ENCODE measurements at regions not wholly inside any gene's neighbourhood (a gene's known extent, or its start where the extent isn't known, plus 50 kb on each side); places are given as distances from the start of the nearest gene placed in this dataset.

DNA sequence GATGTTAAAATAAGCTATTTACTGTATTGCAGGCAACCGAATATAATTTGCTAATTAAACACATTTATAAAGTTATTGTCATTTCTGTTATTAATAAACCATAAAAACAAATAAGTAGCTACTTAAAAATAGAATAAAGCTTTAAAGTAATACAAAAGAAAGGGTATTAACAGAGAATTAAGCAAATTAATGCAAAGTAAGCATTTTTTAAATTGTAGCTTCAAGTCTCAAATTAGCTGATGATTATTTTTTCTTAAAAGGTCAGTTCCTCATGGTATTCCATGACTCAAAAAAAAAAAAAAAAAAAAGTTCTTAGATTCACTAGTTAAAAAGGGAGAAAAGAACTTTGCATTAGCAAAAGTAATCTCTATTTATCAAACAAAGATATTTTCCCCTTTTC lies 292.5 kb downstream of the SLITRK1 start:
- no peak for FAIRE-seq

DNA sequence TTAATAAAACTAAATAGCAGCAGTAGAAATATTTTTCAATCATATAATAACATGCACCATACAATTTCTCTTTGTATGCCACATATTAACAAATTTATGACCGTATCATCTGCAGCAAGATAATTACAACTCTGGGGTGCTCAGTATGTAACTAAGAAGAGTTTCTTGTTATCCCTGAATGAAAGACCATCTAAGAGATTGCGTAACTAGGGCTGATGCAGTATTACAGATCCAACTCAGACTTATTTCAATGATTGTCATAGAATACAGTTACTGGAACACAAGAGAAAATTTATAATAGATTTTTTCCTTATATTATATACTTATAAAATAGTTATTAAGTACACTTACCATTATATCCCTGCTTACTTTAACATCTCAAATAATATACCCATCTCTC lies 305.1 kb downstream of the SLITRK1 start:
- FAIRE-seq, result no peak

DNA sequence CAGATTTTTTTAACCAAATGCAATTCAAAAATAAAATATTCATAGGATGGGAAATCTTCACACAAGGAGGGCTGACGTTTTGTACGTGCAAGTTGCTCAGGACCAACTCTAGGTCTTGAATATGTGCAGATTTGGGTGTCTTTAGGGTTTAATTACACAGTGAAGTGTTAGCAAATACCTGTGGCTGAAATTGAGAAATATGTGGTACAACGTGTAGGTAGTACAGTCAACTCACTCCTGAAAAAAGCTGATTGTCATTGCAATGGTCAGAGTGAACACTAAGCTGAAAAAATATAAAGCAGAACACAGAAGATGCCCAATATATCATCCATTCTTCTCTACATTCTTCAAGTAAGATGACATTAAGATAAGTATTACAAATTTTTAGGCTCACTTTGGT lies 314.3 kb downstream of the SLITRK1 start:
- FAIRE-seq, result no peak

DNA sequence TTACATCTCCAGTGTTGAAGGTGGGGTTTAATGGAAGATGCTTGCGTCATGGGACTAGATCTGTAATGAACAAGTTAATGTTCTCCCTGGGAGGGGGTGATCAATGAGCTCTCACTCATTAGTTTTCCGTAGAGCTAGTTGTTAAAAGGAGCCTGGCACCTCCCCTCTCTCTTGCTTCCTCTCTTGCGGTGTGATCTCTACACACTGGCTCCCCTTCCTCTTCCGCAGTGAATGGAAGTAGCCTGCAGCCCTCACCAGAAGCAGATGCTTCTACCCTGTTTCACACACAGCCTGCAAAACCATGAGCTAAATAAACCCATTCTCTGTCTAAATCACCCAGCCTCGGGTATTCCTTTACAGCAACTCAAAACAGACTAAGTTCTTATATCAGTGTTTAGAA lies 318.8 kb downstream of the SLITRK1 start:
- FAIRE-seq, result no peak

DNA sequence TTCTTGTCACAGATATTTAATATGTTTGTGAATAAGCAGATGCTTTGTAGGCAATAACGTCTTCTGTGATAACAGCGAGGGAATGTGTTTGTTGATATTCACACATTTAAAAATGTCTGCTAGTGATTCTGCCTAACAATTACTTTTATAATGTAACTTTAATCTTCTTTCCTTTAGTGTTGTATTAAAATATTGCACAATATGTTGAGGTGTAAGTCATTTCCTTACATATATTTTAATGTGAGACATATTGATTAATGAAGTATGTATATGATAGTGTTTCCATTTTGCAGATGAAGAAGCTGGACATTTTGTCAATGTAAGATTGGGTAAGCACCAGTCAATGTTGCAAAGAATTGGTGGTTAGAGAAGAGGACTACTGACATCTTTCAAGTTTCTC lies 324.4 kb downstream of the SLITRK1 start:
- no peak for FAIRE-seq

DNA sequence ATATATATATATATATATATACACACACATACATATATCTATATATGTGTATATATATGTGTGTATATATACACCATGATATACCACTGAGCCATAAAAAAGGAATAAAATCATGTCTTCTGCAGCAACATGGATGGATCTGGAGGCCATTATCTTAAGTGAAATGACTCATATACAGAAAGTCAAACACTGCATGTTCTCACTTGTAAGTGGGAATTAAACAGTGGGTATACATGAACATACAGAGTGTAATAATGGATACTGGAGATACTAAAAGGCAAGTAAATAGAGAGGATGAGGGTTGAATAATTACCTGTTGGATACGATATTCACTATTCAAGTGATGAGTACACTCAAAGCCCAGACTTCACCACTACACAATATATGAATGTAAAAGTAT lies 332.6 kb downstream of the SLITRK1 start:
- no peak for FAIRE-seq

DNA sequence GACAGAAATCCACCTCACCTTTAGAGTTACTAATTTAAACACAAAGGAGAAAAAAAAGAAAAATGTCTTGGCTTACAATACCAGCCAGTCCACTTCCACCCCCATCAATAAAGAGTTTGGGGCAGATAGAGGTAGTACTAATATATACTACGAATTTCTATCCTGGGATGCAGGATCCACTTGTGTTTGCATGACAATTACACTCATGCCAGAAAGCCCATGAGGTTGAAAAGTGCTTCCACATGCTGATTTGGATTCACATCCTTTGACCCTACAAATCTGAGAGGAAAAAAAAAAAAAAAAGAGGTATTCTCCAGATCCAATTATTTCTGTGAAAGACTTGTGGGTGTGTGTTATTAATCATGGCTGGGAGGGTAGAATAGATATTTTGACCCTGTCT lies 335.2 kb downstream of the SLITRK1 start:
- FAIRE-seq, result no peak

DNA sequence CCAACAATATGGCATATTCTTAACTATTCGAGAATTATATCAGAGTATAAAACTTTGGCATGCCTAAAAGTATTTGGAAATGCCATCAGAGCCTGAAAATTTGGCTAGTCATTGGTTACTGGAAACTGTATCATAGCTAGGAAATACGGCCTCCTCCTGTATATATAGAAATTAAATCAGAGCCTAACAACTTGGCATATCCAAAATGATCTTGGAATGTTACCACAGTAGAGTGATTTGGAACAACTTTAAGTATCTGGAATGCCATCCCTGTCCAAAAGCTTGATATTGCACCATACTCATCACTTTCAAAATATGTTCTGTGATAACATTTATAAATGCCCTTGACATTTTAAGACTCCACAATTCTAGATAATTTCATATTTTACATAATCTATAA lies 335.8 kb downstream of the SLITRK1 start:
- FAIRE-seq, result no peak

DNA sequence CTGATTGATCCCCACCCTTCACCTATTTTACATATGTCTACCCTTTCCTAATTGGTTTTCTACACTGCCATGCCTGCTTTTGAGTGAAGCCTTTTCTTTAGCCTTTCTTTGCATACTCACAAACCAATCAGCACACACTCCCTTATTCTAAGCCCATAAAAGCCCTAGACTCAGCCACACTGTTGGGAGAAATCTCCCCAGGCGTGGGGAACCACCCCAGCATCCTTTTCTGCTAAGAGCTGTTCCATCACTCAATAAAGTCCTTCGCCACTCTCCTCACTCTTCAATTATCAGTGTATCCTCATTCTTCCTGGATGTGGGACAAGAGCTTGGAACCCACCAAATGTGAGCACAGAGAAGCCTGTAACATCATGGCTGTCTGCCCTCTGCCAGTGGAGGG lies 343.6 kb downstream of the SLITRK1 start:
- no peak for FAIRE-seq

DNA sequence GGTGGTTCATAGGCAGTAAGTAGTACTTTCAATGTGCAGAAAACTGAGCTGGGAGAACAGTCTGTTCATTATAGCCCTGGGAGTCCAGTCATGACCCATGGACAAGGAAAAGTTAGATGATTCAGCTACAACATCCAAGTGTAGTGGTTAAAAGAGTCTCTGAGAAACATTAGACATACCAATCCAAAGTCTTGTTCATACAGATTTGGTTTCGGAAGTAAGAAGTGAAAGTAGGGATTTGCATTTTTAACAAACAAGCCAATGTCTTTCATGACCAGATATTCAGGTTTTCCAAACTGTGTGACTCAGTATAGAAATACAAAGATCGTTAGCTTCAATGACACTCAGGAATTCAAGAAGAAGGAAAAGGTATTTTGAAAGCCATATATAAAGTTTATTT lies 345.3 kb downstream of the SLITRK1 start:
- no peak for FAIRE-seq

DNA sequence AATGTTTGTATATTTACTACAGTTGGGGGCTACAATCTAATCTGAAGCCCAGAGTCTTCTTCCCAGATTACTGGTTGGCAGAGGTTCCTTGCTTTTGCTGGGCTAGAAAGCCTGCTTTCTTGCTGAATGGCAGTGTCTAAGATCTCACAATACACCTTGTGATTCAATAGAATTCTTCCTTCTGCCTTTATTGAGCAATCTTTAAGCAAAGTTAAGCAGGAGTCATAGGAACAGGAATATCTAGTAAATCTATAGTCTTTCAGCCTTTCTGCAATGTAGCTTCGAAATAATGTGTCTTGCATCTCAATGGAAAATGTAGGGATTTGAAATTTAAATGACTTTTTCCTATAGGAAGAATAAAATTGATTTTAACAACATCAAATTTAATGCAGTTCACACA lies 346.1 kb downstream of the SLITRK1 start:
- FAIRE-seq, result no peak

DNA sequence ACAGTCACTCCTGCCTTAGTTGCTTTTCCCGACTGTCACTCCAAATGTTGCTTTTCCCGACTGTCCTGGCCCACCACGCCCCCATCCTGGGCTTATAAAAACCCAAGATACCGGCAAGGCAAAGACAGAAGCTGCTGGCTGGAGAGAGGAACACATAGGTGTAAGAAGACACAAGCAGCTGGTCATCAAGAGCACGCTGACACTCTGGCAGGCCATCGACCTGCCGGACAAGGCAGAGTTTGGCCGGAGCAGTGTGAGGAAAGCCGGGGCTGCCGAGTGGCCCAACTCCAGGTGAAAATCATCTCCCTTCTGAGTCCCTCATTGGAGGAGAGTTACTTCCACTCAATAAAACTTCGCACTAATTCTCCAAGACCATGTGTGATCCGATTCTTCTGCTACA lies 349.5 kb downstream of the SLITRK1 start:
- no peak for FAIRE-seq

DNA sequence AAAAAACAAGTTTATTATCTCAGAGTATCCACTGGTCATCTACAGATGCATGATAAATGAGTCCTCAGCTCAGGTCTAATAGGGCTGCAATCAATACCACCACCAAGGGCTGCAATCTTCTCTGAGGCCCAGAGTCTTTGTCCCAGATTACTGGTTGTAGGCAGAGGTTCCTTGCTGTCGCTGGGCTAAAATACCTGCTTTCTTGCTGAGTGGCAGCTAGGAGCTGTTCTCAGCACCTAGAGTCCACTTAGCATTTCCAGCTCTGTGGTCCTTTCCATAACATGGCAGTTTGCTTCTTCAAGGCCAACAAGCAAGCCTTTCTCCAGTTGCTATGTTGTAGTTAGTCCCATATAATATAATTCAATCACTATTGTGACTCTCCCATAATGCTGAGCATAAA lies 351.3 kb downstream of the SLITRK1 start:
- FAIRE-seq, result no peak

DNA sequence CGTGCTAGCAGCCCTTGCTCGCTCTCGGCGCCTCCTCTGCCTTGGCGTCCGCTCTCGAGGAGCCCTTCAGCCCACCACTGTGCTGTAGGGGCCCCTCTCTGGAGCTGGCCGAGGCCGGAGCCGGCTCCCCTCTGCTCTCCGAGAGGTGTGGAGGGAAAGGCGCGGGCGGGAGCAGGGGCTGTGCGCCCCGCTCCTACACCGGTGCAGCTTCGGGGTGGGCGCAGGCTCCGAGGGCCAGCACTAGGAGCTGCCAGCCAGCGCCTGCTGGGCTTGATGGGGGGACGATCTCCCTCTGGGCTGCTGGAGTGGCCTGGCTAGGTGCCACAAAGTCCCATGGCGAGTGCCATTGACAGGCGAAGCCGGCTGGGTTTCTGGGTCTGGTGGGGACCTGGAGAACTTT lies 365.5 kb downstream of the SLITRK1 start:
- FAIRE-seq, result no peak

DNA sequence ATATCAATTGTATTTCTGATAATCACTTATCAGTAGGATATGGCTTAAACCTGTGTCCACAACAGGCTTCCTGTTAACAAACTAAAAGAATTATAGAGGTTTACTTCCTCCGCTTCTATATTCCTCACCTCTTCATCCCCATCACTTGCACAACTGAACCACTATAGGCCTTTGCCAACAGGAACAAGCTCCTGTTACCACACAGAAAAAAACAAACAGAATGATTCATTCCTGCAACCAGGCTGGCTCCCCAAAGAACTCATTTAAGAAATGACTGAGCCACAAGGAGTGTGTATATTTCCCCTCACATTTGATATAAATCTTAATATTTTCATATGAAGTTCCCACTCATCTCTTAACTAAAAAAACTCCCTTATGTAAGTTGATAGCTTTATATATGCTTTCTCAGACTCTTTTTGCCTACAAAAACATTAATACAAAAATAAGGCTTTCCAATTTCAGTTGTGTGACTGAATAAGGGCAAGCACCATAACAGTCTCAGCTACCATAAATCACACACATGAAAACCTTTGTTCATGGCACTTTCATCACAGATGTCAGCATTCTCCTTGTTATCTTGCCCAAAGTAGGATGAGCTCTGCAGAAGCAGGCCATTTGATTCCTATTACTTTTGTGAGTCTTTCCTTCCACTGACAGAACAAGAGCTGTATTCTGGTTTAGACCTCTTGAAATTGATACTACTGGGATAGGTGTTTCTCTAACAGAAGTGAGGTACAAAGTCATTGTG lies 366.8 kb downstream of the SLITRK1 start:
- FAIRE-seq, result no peak

DNA sequence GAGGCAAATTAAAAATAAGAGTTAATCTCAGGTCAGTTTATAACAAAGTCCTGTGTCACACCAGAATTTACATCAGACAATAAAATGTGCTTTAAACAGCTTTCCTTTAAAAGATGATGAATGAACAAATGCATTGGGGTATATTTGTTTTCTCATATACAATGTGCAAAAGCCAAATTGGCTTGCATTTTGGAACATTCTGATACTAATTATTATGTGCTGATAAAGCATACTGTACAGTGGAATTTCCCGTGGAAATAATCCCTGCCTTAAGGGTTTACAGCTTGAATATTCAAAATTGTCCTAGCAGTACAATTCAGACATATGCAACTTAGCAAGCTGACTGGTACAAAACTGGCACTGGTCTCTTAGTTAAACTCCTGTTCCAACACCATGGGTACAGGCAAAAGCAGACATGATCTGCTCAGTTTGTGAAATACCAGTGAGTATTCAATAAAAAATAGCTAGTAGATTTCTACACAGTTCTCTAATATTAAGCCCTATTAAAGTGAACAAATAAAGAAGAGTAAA lies 373.4 kb downstream of the SLITRK1 start:
- FAIRE-seq, result no peak

DNA sequence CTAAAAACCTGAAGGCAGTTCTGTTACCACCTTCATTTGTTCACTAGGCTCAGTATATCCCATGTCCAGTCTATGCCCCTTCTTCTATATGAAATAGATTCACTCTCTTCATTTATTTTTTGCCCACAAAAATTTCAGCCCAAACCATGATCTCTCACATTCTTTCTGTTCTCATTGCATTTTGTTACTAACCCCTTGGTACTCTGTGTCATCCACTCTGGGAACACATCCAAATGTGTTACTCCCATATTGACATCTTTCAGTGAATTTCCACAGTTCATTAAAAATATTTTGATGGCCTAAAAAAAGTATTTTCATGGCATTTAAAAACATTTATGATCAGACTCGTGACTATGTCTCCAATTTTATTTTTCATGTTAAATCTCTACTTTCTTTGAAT lies 378.9 kb downstream of the SLITRK1 start:
- no peak for FAIRE-seq

DNA sequence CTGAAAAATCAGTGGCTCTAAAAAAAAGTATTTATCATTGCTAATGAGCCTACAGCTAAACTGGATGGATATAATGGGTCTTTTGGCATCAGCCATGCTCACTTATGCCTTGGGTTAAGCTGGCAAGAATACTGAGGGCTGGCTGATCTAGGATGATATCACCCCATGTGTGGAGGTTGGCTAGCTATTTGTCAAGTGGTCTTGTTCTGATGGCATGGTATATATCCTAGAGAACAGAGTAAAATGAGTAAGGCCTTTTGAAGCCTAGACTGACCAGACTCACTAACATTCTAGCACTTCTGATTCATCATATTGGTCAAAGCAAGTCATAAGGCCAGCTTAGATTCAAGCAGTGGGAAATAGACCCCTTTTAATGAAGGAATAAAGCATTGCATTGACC lies 383.0 kb downstream of the SLITRK1 start:
- no peak for FAIRE-seq

DNA sequence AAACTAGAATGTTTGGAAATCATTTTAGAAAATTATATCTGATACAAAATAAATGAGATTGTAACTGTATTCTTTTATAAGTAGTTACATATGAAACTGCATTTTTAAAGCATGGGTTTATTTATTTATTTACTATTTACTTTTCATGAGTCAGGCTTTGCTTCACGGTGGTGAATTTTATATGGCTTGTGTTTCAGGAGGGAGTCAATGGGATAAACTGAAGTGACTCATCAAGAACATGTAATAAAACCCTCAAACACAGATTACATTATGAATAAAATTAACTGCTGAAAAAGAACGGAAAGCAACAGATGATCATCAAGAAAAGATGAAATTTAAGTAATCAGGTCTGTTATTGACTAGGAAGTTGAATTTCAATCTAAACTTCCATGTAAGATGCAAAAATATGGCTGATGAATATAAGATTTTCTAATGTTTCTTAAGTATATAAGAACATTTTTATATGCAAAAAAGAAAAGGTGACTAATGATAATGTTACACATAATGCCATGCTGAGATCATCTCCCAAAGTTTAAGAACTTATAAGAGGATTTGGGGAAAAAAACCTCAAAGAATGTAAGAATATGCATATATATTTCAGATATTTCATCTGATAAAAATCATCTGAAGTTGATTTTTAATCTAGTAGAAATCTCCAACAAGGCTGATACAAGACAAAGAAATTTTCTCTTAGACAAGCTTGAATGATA lies 383.6 kb downstream of the SLITRK1 start:
- FAIRE-seq, result no peak

DNA sequence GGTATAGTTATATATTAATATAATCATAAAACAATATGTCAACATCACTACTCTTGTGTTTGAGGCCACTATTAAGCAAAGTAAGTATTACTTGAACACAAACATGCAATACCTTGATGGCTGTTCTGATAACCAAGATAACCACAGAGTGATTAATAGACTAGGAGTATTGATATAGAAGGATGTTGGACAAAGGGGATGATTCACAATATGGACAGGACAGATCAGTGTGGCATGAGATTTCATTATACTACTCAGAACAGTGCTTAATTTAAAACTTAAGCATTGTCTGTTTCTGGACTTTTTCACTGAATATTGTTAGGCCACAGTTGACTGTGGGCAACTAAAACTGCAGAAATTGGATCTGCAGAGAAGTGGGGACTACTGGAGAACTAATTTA lies 384.2 kb downstream of the SLITRK1 start:
- FAIRE-seq, result no peak

DNA sequence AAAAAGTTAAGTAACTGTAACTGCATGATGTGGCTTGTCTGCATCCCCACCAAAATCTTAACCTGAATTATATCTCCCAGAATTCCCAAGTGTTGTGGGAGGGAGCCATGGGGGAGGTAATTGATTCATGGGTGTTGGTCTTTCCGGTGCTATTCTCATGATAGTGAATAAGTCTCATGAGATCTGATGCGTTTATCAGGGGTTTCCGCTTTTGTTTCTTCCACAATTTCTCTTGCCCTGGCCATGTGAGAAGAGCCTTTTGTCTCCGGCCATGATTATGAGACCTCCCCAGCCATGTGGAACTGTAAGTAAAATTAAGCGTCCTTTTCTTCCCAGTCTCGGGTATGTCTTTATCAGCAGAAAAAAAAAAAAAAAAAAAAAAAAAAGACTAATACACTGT lies 385.8 kb downstream of the SLITRK1 start:
- FAIRE-seq, result no peak

DNA sequence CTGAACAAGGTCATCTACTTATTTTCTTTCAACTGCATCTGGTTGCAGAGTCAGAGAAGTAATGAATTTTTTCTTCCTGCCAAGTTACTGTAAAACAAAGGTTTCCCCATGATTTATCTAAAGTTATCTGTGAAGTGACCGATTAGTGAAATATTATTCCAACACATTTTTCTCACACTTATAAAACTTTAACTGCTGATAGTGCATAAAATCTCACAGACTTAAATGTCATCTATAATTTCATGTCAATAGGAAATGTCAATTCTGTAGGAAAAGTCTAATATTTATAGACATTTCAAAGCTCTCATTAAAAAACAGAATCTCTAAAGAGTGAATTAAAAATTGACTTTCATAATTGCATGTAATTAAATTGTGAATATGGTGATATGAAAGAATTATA lies 397.2 kb downstream of the SLITRK1 start:
- no peak for FAIRE-seq

DNA sequence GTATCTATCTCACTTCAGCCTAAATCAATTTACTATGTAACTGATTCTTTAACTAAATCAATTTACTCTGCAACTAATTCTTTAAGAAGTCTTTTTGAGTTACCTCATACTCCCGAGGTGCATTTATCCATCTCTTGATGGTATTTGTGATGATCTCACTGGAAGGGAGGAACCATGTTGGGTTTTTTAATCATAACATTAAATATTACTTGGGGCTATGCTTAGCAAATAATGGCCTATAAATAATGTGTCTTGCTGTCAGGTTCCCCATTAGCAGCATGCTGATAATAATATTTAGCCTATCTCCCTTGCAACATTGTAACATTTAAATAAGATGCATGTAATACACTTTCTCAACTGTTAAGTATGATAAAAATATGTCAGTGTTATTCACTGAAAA lies 411.3 kb downstream of the SLITRK1 start:
- no peak for FAIRE-seq

DNA sequence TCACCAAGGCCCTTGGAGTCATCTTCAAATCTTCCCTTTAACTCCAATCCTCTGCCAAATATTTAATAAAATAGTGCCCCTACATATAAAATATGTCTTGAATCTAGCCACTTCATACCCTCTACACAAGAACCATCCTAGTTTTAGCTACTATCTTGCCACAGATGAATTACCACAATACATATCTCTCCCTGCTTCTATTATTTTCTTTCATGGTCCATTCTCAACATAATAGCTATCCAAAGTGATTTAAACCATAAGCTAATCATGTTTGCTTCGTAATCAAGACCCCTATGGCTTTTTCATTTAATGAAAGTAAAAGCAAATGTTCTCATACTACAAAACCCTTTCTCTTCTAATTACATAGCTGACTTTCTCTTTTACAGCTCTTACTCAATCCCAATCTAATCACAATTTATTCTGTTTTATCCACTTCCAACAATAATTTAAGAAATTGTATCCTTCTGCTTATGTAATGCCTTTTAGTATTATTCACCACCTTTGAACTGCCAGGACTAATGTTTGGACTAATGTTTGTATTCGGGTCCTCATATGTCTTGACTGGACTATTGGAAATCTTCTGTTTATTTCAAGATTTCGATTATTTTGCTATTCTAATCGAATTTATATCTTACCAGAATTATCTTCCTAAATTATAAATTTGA lies 412.0 kb downstream of the SLITRK1 start:
- no peak for FAIRE-seq
